H1 (cell line): ENCODE measurements at regions not wholly inside any gene's neighbourhood (a gene's known extent, or its start where the extent isn't known, plus 50 kb on each side); places are given as distances from the start of the nearest gene placed in this dataset.

Experiments
- CTCF ChIA-PET: fragments of 300-600 bp; sonication (Branson Sonifier 250); formaldehyde crosslinking; loops from one replicate; lab custom pipeline; 2021; ENCODE audit not compliant: partially characterized antibody; lab: Charles Lee
- POLR2A ChIA-PET: fragments of 300-600 bp; sonication (Branson Sonifier 250); formaldehyde crosslinking; loops from one replicate; lab custom pipeline; 2021; ENCODE audit warnings: inconsistent platforms; ENCODE audit not compliant: partially characterized antibody; lab: Charles Lee
- DNase-seq, 2 experiments: peaks; one replicate each; pipeline versions ENCODE4 v3.0.0 to v3.0.0-alpha.2; 2010 to 2022; ENCODE audit warnings: low spot score in 2 of 2, low read depth in 1 of 2, mixed read lengths in 1 of 2
- FAIRE-seq: peaks from 2 replicates; lab custom pipeline; 2011; peaks lifted over from hg19 to GRCh38; lab: Jason Lieb, UNC
- H2AFZ ChIP-seq: 2 replicates; pipeline ENCODE4 v1.8.1; 2012; ENCODE audit warnings: low read length, inconsistent platforms
- H2AK5ac ChIP-seq: 2 replicates; pipeline ENCODE4 v1.6.1; 2013; ENCODE audit warnings: low read depth, low read length
- H2BK120ac ChIP-seq: replicated peaks from 2 replicates; pipeline ENCODE3; 2013; ENCODE audit warnings: low read depth, low read length, inconsistent platforms
- H2BK12ac ChIP-seq: 2 replicates; pipeline ENCODE4 v1.6.1; 2013; ENCODE audit warnings: low read depth, low read length
- H2BK15ac ChIP-seq: 2 replicates; pipeline ENCODE4 v1.6.1; 2013; ENCODE audit warnings: low read length
- H2BK20ac ChIP-seq: 2 replicates; pipeline ENCODE4 v1.6.1; 2013; ENCODE audit warnings: low read length
- H2BK5ac ChIP-seq: 2 replicates; pipeline ENCODE4 v1.6.1; 2013; ENCODE audit warnings: low read depth, low read length
- H3K14ac ChIP-seq: 2 replicates; pipeline ENCODE4 v1.6.1; 2013; ENCODE audit warnings: inconsistent platforms; ENCODE audit not compliant: insufficient read length
- H3K18ac ChIP-seq: 2 replicates; pipeline ENCODE4 v1.6.1; 2013; ENCODE audit warnings: low read length; ENCODE audit errors: extremely low read depth
- H3K23ac ChIP-seq: 2 replicates; pipeline ENCODE4 v1.6.1; 2013; ENCODE audit warnings: inconsistent platforms; ENCODE audit not compliant: insufficient read length
- H3K23me2 ChIP-seq: 2 replicates; pipeline ENCODE4 v1.6.1; 2013; ENCODE audit warnings: low read depth, low read length
- H3K27ac ChIP-seq: 2 replicates; pipeline ENCODE4 v1.6.1; 2011; ENCODE audit warnings: low read depth, low read length, inconsistent platforms
- H3K27me3 ChIP-seq, 4 experiments: replicated peaks in 1 of 4; 1 replicate in 1 of 4; 2 replicates in 3 of 4; pipeline versions ENCODE4 v1.6.1 to v1.8.1; 2011 to 2013; ENCODE audit warnings: low read length in 3 of 4, mild to moderate bottlenecking in 3 of 4, inconsistent platforms in 2 of 4, mixed read lengths in 2 of 4, moderate library complexity in 1 of 4; ENCODE audit not compliant: control insufficient read depth in 3 of 4, insufficient read depth in 3 of 4; ENCODE audit errors: extremely low read depth in 1 of 4
- H3K36me3 ChIP-seq, 4 experiments: 2 replicates each; pipeline versions ENCODE4 v1.6.1 to v1.8.1; 2011 to 2013; ENCODE audit warnings: mild to moderate bottlenecking in 4 of 4, low read length in 3 of 4, moderate library complexity in 2 of 4, control low read depth in 1 of 4, inconsistent platforms in 1 of 4; ENCODE audit not compliant: insufficient read depth in 4 of 4, control insufficient read depth in 2 of 4
- H3K4ac ChIP-seq: replicated peaks from 2 replicates; pipeline ENCODE3; 2013; ENCODE audit warnings: low read length, low read depth, mixed read lengths, inconsistent platforms; ENCODE audit not compliant: insufficient read length
- H3K4me1 ChIP-seq, 4 experiments: replicated peaks in 1 of 4; 1 replicate in 1 of 4; 2 replicates in 3 of 4; pipeline versions ENCODE4 v1.6.1 to v1.8.1; 2011 to 2013; ENCODE audit warnings: low read length in 3 of 4, inconsistent platforms in 2 of 4, mixed read lengths in 1 of 4; ENCODE audit not compliant: insufficient read depth in 4 of 4, control insufficient read depth in 3 of 4
- H3K4me2 ChIP-seq, 2 experiments: 2 replicates each; pipeline versions ENCODE4 v1.6.1 to v1.8.1; 2011 to 2013; ENCODE audit warnings: low read depth in 2 of 2, low read length in 2 of 2, control low read depth in 1 of 2, inconsistent platforms in 1 of 2, mild to moderate bottlenecking in 1 of 2; ENCODE audit not compliant: insufficient read depth in 1 of 2
- H3K4me3 ChIP-seq, 4 experiments: fragments of 200-600, 300-600 bp in 1 of 4; sonication (generic), shearing (Covaris generic), sonication (Bioruptor Twin) in 1 of 4; 2 replicates each; pipeline versions ENCODE4 v1.5.1 to v1.8.1; 2011 to 2016; ENCODE audit warnings: low read length in 4 of 4, low read depth in 3 of 4, control low read depth in 2 of 4, inconsistent platforms in 2 of 4, mild to moderate bottlenecking in 2 of 4, mixed read lengths in 1 of 4, moderate library complexity in 1 of 4; ENCODE audit not compliant: insufficient read depth in 2 of 4; ENCODE audit errors: extremely low read depth in 1 of 4
- H3K56ac ChIP-seq: replicated peaks from 2 replicates; pipeline ENCODE3; 2013; ENCODE audit warnings: low read depth, mild to moderate bottlenecking, mixed read lengths, low read length, inconsistent platforms; ENCODE audit not compliant: insufficient read length
- H3K79me1 ChIP-seq: 2 replicates; pipeline ENCODE4 v1.6.1; 2013; ENCODE audit warnings: low read depth, low read length, control low read depth
- H3K79me2 ChIP-seq, 2 experiments: 2 replicates each; pipeline versions ENCODE4 v1.6.1 to v1.8.1; 2012 to 2013; ENCODE audit warnings: low read length in 2 of 2, mild to moderate bottlenecking in 2 of 2, inconsistent platforms in 1 of 2; ENCODE audit not compliant: insufficient read depth in 2 of 2, control insufficient read depth in 1 of 2
- H3K9ac ChIP-seq, 4 experiments: replicated peaks in 1 of 4; 1 replicate in 1 of 4; 2 replicates in 3 of 4; pipeline versions ENCODE4 v1.6.1 to v1.8.1; 2011 to 2013; ENCODE audit warnings: low read depth in 3 of 4, low read length in 3 of 4, control low read depth in 2 of 4, mild to moderate bottlenecking in 2 of 4, moderate library complexity in 2 of 4, inconsistent platforms in 1 of 4; ENCODE audit errors: extremely low read depth in 1 of 4
- H3K9me3 ChIP-seq, 2 experiments: 2 replicates each; pipeline versions ENCODE4 v1.6.1 to v1.8.1; 2012 to 2013; ENCODE audit warnings: mild to moderate bottlenecking in 2 of 2, moderate library complexity in 2 of 2, control low read depth in 1 of 2, inconsistent platforms in 1 of 2, low read depth in 1 of 2, low read length in 1 of 2, mixed read lengths in 1 of 2; ENCODE audit not compliant: insufficient read depth in 2 of 2
- H4K20me1 ChIP-seq, 2 experiments: replicated peaks in 1 of 2; 2 replicates each; pipeline versions ENCODE3 to v1.8.1; 2011 to 2013; ENCODE audit warnings: inconsistent platforms in 2 of 2, low read length in 2 of 2, mild to moderate bottlenecking in 1 of 2; ENCODE audit not compliant: insufficient read depth in 2 of 2, control insufficient read depth in 1 of 2
- H4K5ac ChIP-seq: 2 replicates; pipeline ENCODE4 v1.6.1; 2013; ENCODE audit warnings: low read length, low read depth, mixed read lengths, inconsistent platforms; ENCODE audit not compliant: insufficient read length
- H4K8ac ChIP-seq: 2 replicates; pipeline ENCODE4 v1.8.0; 2013; ENCODE audit warnings: mild to moderate bottlenecking, moderate library complexity, low read length, inconsistent platforms; ENCODE audit not compliant: insufficient read depth; ENCODE audit errors: extremely low read depth
- H4K91ac ChIP-seq: replicated peaks from 2 replicates; pipeline ENCODE3; 2013; ENCODE audit warnings: low read length, mixed read lengths, inconsistent platforms; ENCODE audit not compliant: insufficient read length
- TEAD4 ChIP-seq: IDR thresholded peaks from 2 replicates; pipeline ENCODE4 v1.6.1; 2012; ENCODE audit warnings: low read depth, low read length, inconsistent platforms, mixed read lengths
- WGBS, 2 experiments: shearing (Covaris generic) in 1 of 2; methylation state at CpG; one replicate each; pipeline versions ENCODE4 v1.1.6 to v1.1.7; 2013 to 2015; ENCODE audit warnings: low lambda C conversion rate in 2 of 2, mixed read lengths in 2 of 2, inconsistent platforms in 1 of 2, low coverage in 1 of 2, missing lambda C conversion rate in 1 of 2; ENCODE audit not compliant: insufficient replicate concordance in 2 of 2, insufficient coverage in 1 of 2, insufficient read length in 1 of 2; ENCODE audit errors: extremely low coverage in 1 of 2, missing lambda C conversion rate in 1 of 2; 5-methylcytosine and 5-hydroxymethylcytosine counted together

GRCh38 chr4:125626946-125627345 lies 312.2 kb downstream of the FAT4 start:
- Histone ChIP-seq H2AFZ (no peak overlapping the region), H2BK120ac (no peak overlapping the region), H2BK15ac (no peak overlapping the region), H2BK20ac (no peak overlapping the region), H3K27me3 (no peaks in the 10 kb centered on the region), H3K56ac (no peak overlapping the region), H3K4me1 (no peaks in the 10 kb centered on the region), H2AK5ac (no peak overlapping the region), H4K5ac (no peak overlapping the region), H3K23ac (no peak overlapping the region), H3K36me3 (no peaks in the 10 kb centered on the region), H4K91ac (no peak overlapping the region), H3K79me1 (no peaks in the 10 kb centered on the region), H3K79me2 (no peaks in the 10 kb centered on the region), H4K20me1 (no peaks in the 10 kb centered on the region), H4K8ac (no peak overlapping the region), H2BK5ac (no peak overlapping the region), H3K27ac (no peak overlapping the region), H3K9me3 (no peaks in the 10 kb centered on the region), H3K9ac (no peak overlapping the region), H2BK12ac (no peak overlapping the region), H3K23me2 (no peaks in the 10 kb centered on the region), H3K4me2 (no peak overlapping the region), H3K4me3 (no peak overlapping the region), H3K14ac (no peak overlapping the region), H3K18ac (no peak overlapping the region), H3K4ac (no peak overlapping the region)
- ChIA-PET CTCF (no interaction called here), POLR2A (no interaction called here)
- FAIRE-seq (no peak), DNase-seq (no peak)
- WGBS, 2 experiments, result 46% methylated on average over 1 of the region's 1 CpG; no CpG with 5 or more reads in 1 of the 2 experiments
- TF ChIP-seq TEAD4, result no peak
